GM23338 (cell line): ENCODE measurements at regions not wholly inside any gene's neighbourhood (a gene's known extent, or its start where the extent isn't known, plus 50 kb on each side); places are given as distances from the start of the nearest gene placed in this dataset.

Experiments used
- CREB1 ChIP-seq: fragments of 250-450 bp; sonication (Bioruptor Pico); IDR thresholded peaks from 2 replicates; pipeline ENCODE4 v1.5.0; 2020; ENCODE audit warnings: low read depth, mild to moderate bottlenecking, moderate library complexity
- CTCF ChIP-seq, 2 experiments: fragments of 200-600 bp in 1 of 2; sonication (generic) in 1 of 2; conservative IDR thresholded peaks; 2 replicates each; pipeline versions ENCODE4 v1.5.1 to v1.6.1; 2016 to 2017; ENCODE audit warnings: antibody characterized with exemption in 2 of 2, low read depth in 2 of 2, mild to moderate bottlenecking in 2 of 2, moderate library complexity in 1 of 2
- EZH2 ChIP-seq: fragments of 200-600 bp; sonication (generic); IDR thresholded peaks from one replicate; pipeline ENCODE4 v1.8.0; 2017; ENCODE audit warnings: antibody characterized with exemption, mild to moderate bottlenecking, low read depth; ENCODE audit not compliant: unreplicated experiment
- EZH2phosphoT487 ChIP-seq: fragments of 200-600 bp; sonication (generic); IDR thresholded peaks from one replicate; pipeline ENCODE4 v1.8.1; 2018; ENCODE audit warnings: antibody characterized with exemption; ENCODE audit not compliant: unreplicated experiment
- JUNB ChIP-seq: IDR thresholded peaks from one replicate; pipeline ENCODE4 v1.6.1; 2016; ENCODE audit warnings: antibody characterized with exemption; ENCODE audit not compliant: unreplicated experiment
- POLR2AphosphoS5 ChIP-seq: IDR thresholded peaks from 2 replicates; pipeline ENCODE4 v1.6.1; 2016; ENCODE audit warnings: antibody characterized with exemption, low read depth
- REST ChIP-seq: IDR thresholded peaks from one replicate; pipeline ENCODE4 v1.6.1; 2018; ENCODE audit warnings: antibody characterized with exemption; ENCODE audit not compliant: unreplicated experiment

GRCh38 chr2:9758741-9759140 is 84.5 kb upstream of the TAF1B start:
- TF ChIP-seq CTCF (conservative IDR thresholded peaks at IDR 0.05; ENCODE audit: low read depth in 2 of 2) = no peak
- no peak for TF ChIP-seq POLR2AphosphoS5
- no peak for TF ChIP-seq EZH2
- no peak for TF ChIP-seq CREB1 (CRISPR knock-in tag)
- no peak for TF ChIP-seq REST
- no peak for TF ChIP-seq JUNB
- TF ChIP-seq EZH2phosphoT487 = no peak
